Smooth muscle cell (in vitro differentiated cells): ENCODE measurements at regions not wholly inside any gene's neighbourhood (a gene's known extent, or its start where the extent isn't known, plus 50 kb on each side); places are given as distances from the start of the nearest gene placed in this dataset.

Source experiments
- DNase-seq: peaks from one replicate; lab custom pipeline; 2025; ENCODE audit not compliant: unreplicated experiment; lab: John Stamatoyannopoulos, UW
- H2AFZ ChIP-seq: fragments of 200-600 bp; sonication (generic); 2 replicates; pipeline ENCODE4 v1.6.0; 2016; ENCODE audit warnings: antibody characterized with exemption, low read depth, mild to moderate bottlenecking
- H3F3A ChIP-seq: fragments of 200-600 bp; sonication (generic); 2 replicates; pipeline ENCODE4 v1.6.0; 2017; ENCODE audit warnings: antibody characterized with exemption, low read depth
- H3K27ac ChIP-seq: fragments of 200-600 bp; sonication (generic); 2 replicates; pipeline ENCODE4 v1.5.1; 2016; ENCODE audit warnings: low read depth, mild to moderate bottlenecking
- H3K27me3 ChIP-seq: fragments of 200-600 bp; sonication (generic); 2 replicates; pipeline ENCODE4 v1.6.1; 2016; ENCODE audit warnings: low read depth, mild to moderate bottlenecking
- H3K36me3 ChIP-seq: fragments of 200-600 bp; sonication (generic); 2 replicates; pipeline ENCODE4 v1.5.1; 2016; ENCODE audit warnings: low read depth
- H3K4me1 ChIP-seq: fragments of 200-600 bp; sonication (generic); 2 replicates; pipeline ENCODE4 v1.5.1; 2016; ENCODE audit warnings: low read depth
- H3K4me2 ChIP-seq: fragments of 200-600 bp; sonication (generic); 2 replicates; pipeline ENCODE4 v1.6.0; 2016; ENCODE audit warnings: mild to moderate bottlenecking
- H3K4me3 ChIP-seq: fragments of 200-600 bp; sonication (generic); 2 replicates; pipeline ENCODE4 v1.5.1; 2016; ENCODE audit warnings: mild to moderate bottlenecking
- H3K79me2 ChIP-seq: fragments of 200-600 bp; sonication (generic); 2 replicates; pipeline ENCODE4 v1.6.0; 2016; ENCODE audit warnings: low read depth, mild to moderate bottlenecking
- H3K9ac ChIP-seq: fragments of 200-600 bp; sonication (generic); 2 replicates; pipeline ENCODE4 v1.6.0; 2016; ENCODE audit warnings: low read depth
- H3K9me3 ChIP-seq: fragments of 200-600 bp; sonication (generic); replicated peaks from 2 replicates; pipeline ENCODE4 v1.5.1; 2016; ENCODE audit warnings: low read depth
- H4K20me1 ChIP-seq: fragments of 200-600 bp; sonication (generic); 2 replicates; pipeline ENCODE4 v1.6.0; 2016; ENCODE audit warnings: low read depth
- CTCF ChIP-seq: fragments of 200-600 bp; sonication (generic); IDR thresholded peaks from 2 replicates; pipeline ENCODE4 v1.5.1; 2017; ENCODE audit warnings: borderline replicate concordance, mild to moderate bottlenecking, antibody characterized with exemption; ENCODE audit not compliant: insufficient read depth, poor library complexity, severe bottlenecking
- WGBS: methylation state at CpG from one replicate; pipeline ENCODE4 v1.1.7; 2016; ENCODE audit warnings: low lambda C conversion rate; 5-methylcytosine and 5-hydroxymethylcytosine counted together

- Histone ChIP-seq H2AFZ (no peak overlapping the region), H3K79me2 (no peaks in the 10 kb centered on the region), H3K27me3 (no peaks in the 10 kb centered on the region), H3K27ac (peak overlapping the region; percentile 64), H3K9ac (no peak overlapping the region), H3K9me3 (no peaks in the 10 kb centered on the region), H3K4me3 (no peak overlapping the region), H3F3A (no peaks in the 10 kb centered on the region), H3K4me1 (no peaks in the 10 kb centered on the region), H3K36me3 (no peaks in the 10 kb centered on the region), H4K20me1 (no peaks in the 10 kb centered on the region), H3K4me2 (no peak overlapping the region)
- TF ChIP-seq CTCF, result no peak
- 45% methylated on average over 5 of the region's 5 CpGs for WGBS
- DNase-seq, result no peak
Measured at GRCh38 chr20:24339210-24339641, 130.2 kb upstream of the SYNDIG1 start.

- H3F3A ChIP-seq, result no peaks in the 10 kb centered on the region
- no peaks in the 10 kb centered on the region for H3K4me1 ChIP-seq
- no peak overlapping the region for H3K4me2 ChIP-seq
- TF ChIP-seq CTCF, result no peak
- DNase-seq, result no peak
- H4K20me1 ChIP-seq, result no peaks in the 10 kb centered on the region
- no peak overlapping the region for H3K4me3 ChIP-seq
- peak overlapping the region; percentile 64 for H3K27ac ChIP-seq
- H3K27me3 ChIP-seq, result no peaks in the 10 kb centered on the region
- no peaks in the 10 kb centered on the region for H3K36me3 ChIP-seq
- no peaks in the 10 kb centered on the region for H3K9me3 ChIP-seq
- no peak overlapping the region for H3K9ac ChIP-seq
- H2AFZ ChIP-seq, result no peak overlapping the region
- 94% methylated on average over 5 of the region's 5 CpGs for WGBS
- H3K79me2 ChIP-seq, result no peaks in the 10 kb centered on the region
Measured at GRCh38 chr20:24337551-24337950, 131.9 kb upstream of the SYNDIG1 start.

- Histone ChIP-seq H3K9ac (no peak overlapping the region), H3K9me3 (no peaks in the 10 kb centered on the region), H3K4me3 (no peak overlapping the region), H3K4me2 (no peak overlapping the region), H3K27ac (peak overlapping the region; percentile 64), H4K20me1 (no peaks in the 10 kb centered on the region), H2AFZ (no peak overlapping the region), H3K27me3 (no peaks in the 10 kb centered on the region), H3F3A (no peaks in the 10 kb centered on the region), H3K36me3 (no peaks in the 10 kb centered on the region), H3K4me1 (no peaks in the 10 kb centered on the region), H3K79me2 (no peaks in the 10 kb centered on the region)
- TF ChIP-seq CTCF, result no peak
- WGBS, result 51% methylated on average over 4 of the region's 4 CpGs
- DNase-seq, result no peak
Measured at GRCh38 chr20:24337069-24337468, 132.4 kb upstream of the SYNDIG1 start.

- H3K27me3 ChIP-seq, result no peaks in the 10 kb centered on the region
- no peaks in the 10 kb centered on the region for H3F3A ChIP-seq
- H3K9me3 ChIP-seq, result no peaks in the 10 kb centered on the region
- no peak overlapping the region for H2AFZ ChIP-seq
- TF ChIP-seq CTCF, result no peak
- no peaks in the 10 kb centered on the region for H3K79me2 ChIP-seq
- no peaks in the 10 kb centered on the region for H3K4me1 ChIP-seq
- no peaks in the 10 kb centered on the region for H3K36me3 ChIP-seq
- no peak overlapping the region for H3K27ac ChIP-seq
- 98% methylated on average over 2 of the region's 2 CpGs for WGBS
- no peak overlapping the region for H3K9ac ChIP-seq
- DNase-seq, result no peak
- no peaks in the 10 kb centered on the region for H4K20me1 ChIP-seq
- H3K4me2 ChIP-seq, result no peak overlapping the region
- H3K4me3 ChIP-seq, result no peak overlapping the region
Measured at GRCh38 chr20:24334830-24335229, 134.6 kb upstream of the SYNDIG1 start.
